ENCODE measurements at regions not wholly inside any gene's neighbourhood (a gene's known extent, or its start where the extent isn't known, plus 50 kb on each side); places are given as distances from the start of the nearest gene placed in this dataset.

GRCh38 chr12:77535734-77536133, 295.0 kb upstream of the NAV3 start:
- Mint-ChIP-seq H3K27ac (no peak overlapping the region), H3K27me3 (ENCODE audit: low read depth) (no peaks in the 10 kb centered on the region), H3K4me3 (no peak overlapping the region), H3K9me3 (peaks cover 0 to 8% of the 10 kb centered on the region in 2 donors), H3K36me3 (ENCODE audit: insufficient read depth in 2 of 2) (no peaks in the 10 kb centered on the region), H3K4me1 (ENCODE audit: low read depth) (no peaks in the 10 kb centered on the region)
- ATAC-seq (replicated peaks in 1 of 2) (no peak), DNase-seq (no peak)

DNA sequence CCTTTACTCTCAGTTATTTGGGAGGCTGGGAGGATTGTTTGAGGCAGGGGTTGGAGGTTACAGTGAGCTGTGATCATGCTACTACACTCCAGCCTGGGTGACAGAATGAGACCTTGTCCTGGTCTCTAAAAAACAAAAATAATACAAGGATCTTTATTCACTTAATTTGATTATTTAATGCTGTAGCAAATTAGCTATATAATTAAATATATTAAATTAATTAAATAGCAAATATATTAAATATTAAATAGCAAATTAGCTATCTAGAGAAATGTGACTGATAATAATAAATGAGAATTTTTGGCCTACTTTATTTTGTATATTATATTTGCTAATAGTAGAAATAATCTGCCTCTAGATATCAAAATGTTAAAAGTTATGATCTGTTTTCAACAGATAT, 298.8 kb upstream of the NAV3 start:
- Mint-ChIP-seq H3K9me3 (peaks cover 3 to 9% of the 10 kb centered on the region in 2 donors), H3K4me3 (no peak overlapping the region), H3K36me3 (ENCODE audit: insufficient read depth in 2 of 2) (no peaks in the 10 kb centered on the region), H3K4me1 (ENCODE audit: low read depth) (no peaks in the 10 kb centered on the region), H3K27ac (no peak overlapping the region), H3K27me3 (ENCODE audit: low read depth) (no peaks in the 10 kb centered on the region)
- no peak for DNase-seq
- ATAC-seq (replicated peaks in 1 of 2), result no peak

GRCh38 chr12:77522247-77522646, 308.4 kb upstream of the NAV3 start:
- Mint-ChIP-seq H3K9me3 (peaks cover 14 to 16% of the 10 kb centered on the region in 2 donors), H3K27me3 (ENCODE audit: low read depth) (no peaks in the 10 kb centered on the region), H3K36me3 (ENCODE audit: insufficient read depth in 2 of 2) (no peaks in the 10 kb centered on the region), H3K4me1 (ENCODE audit: low read depth) (no peaks in the 10 kb centered on the region), H3K4me3 (no peak overlapping the region), H3K27ac (no peak overlapping the region)
- no peak for ATAC-seq (replicated peaks in 1 of 2)
- DNase-seq, result no peak

GRCh38 chr12:77521508-77522115, 309.1 kb upstream of the NAV3 start:
- H3K4me3 Mint-ChIP-seq, result no peak overlapping the region
- no peaks in the 10 kb centered on the region for H3K27me3 Mint-ChIP-seq (ENCODE audit: low read depth)
- no peak for ATAC-seq (replicated peaks in 1 of 2)
- peaks cover 12 to 14% of the 10 kb centered on the region in 2 donors for H3K9me3 Mint-ChIP-seq
- no peak overlapping the region for H3K27ac Mint-ChIP-seq
- no peak for DNase-seq
- H3K36me3 Mint-ChIP-seq (ENCODE audit: insufficient read depth in 2 of 2), result no peaks in the 10 kb centered on the region
- no peaks in the 10 kb centered on the region for H3K4me1 Mint-ChIP-seq (ENCODE audit: low read depth)

DNA sequence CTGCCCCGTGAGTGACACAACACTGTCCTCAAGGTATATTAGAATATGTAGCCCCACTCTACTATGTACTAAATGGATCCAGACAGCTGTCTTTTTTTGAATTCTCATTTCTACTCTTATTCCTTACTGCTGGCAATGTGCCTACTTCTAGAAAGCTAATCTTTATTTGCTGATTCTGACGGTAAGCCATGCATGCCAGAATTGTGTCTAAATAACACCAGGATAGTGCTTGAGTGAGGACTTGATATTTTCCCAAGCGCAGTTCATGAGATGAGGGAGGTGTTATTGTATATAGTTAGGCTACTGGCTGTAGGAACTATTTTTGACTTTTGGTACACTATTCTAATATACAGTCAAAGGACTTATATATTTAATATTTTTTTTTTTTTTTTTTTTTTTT, 316.2 kb upstream of the NAV3 start:
- Mint-ChIP-seq H3K9me3 (peaks cover 2 to 5% of the 10 kb centered on the region in 2 donors), H3K36me3 (ENCODE audit: insufficient read depth in 2 of 2) (no peaks in the 10 kb centered on the region), H3K4me3 (no peak overlapping the region), H3K4me1 (ENCODE audit: low read depth) (no peaks in the 10 kb centered on the region), H3K27me3 (ENCODE audit: low read depth) (no peaks in the 10 kb centered on the region), H3K27ac (no peak overlapping the region)
- no peak for DNase-seq
- no peak for ATAC-seq (replicated peaks in 1 of 2)

DNA sequence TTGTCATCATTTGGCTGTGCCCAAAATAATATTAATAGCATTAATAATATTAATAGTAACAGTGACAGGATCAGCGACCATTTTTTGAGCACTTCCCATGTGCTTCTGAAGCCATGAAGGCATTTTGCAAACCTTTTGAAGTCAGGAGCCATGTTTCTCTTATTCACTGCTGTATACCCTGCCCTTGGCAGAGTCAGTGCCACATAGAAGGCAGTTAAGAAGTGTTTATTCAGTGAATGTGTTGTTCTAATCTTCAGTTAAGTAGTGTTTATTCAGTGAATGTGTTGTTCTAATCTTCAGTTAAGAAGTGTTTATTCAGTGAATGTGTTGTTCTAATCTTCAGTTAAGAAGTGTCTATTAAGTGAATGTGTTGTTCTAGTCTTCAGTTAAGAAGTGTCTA, 319.7 kb upstream of the NAV3 start:
- H3K36me3 Mint-ChIP-seq (ENCODE audit: insufficient read depth in 2 of 2), result no peaks in the 10 kb centered on the region
- H3K27ac Mint-ChIP-seq, result no peak overlapping the region
- peaks cover 2 to 4% of the 10 kb centered on the region in 2 donors for H3K9me3 Mint-ChIP-seq
- no peaks in the 10 kb centered on the region for H3K4me1 Mint-ChIP-seq (ENCODE audit: low read depth)
- no peak for ATAC-seq (replicated peaks in 1 of 2)
- no peaks in the 10 kb centered on the region for H3K27me3 Mint-ChIP-seq (ENCODE audit: low read depth)
- no peak overlapping the region for H3K4me3 Mint-ChIP-seq
- no peak for DNase-seq

GRCh38 chr12:77504466-77504865, 326.2 kb upstream of the NAV3 start:
- H3K36me3 Mint-ChIP-seq (ENCODE audit: insufficient read depth in 2 of 2), result no peaks in the 10 kb centered on the region
- H3K27ac Mint-ChIP-seq, result no peak overlapping the region
- DNase-seq (no peak), ATAC-seq (replicated peaks in 1 of 2) (no peak)
- no peak overlapping the region for H3K4me3 Mint-ChIP-seq
- H3K4me1 Mint-ChIP-seq (ENCODE audit: low read depth), result no peaks in the 10 kb centered on the region
- peaks cover 2 to 3% of the 10 kb centered on the region in 2 donors for H3K9me3 Mint-ChIP-seq
- no peaks in the 10 kb centered on the region for H3K27me3 Mint-ChIP-seq (ENCODE audit: low read depth)

DNA sequence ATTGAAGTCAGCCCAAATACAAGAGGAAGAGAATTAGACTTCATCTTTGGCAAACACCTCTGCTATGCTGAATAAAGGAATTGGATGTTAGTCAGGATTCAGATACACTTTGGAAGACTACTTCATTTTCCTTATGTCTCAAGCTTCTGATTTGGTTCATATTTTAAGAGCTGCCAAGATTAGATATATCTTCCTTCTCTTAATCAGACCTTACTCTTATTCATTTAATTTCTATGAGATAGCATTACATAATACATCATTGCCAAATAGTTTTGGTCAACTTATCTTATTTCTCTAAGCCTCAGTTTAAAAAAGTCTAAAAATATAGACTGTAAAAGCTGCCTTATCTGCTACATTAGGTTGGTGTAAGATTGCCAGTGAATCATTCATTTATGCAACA, 330.6 kb upstream of the NAV3 start:
- ATAC-seq (replicated peaks in 1 of 2), result no peak
- Mint-ChIP-seq H3K9me3 (peaks cover 0 to 1% of the 10 kb centered on the region in 2 donors), H3K27me3 (ENCODE audit: low read depth) (no peaks in the 10 kb centered on the region), H3K4me1 (ENCODE audit: low read depth) (no peaks in the 10 kb centered on the region), H3K4me3 (no peak overlapping the region), H3K27ac (no peak overlapping the region), H3K36me3 (ENCODE audit: insufficient read depth in 2 of 2) (no peaks in the 10 kb centered on the region)
- DNase-seq, result no peak

- H3K27ac Mint-ChIP-seq, result no peak overlapping the region
- H3K27me3 Mint-ChIP-seq (ENCODE audit: low read depth), result no peaks in the 10 kb centered on the region
- H3K36me3 Mint-ChIP-seq (ENCODE audit: insufficient read depth in 2 of 2), result no peaks in the 10 kb centered on the region
- no peaks in the 10 kb centered on the region for H3K4me1 Mint-ChIP-seq (ENCODE audit: low read depth)
- peaks cover 1% of the 10 kb centered on the region in 2 donors for H3K9me3 Mint-ChIP-seq
- H3K4me3 Mint-ChIP-seq, result no peak overlapping the region
- ATAC-seq (replicated peaks in 1 of 2), result no peak
- no peak for DNase-seq
Observed at GRCh38 chr12:77497647-77498046, 333.0 kb upstream of the NAV3 start.

GRCh38 chr12:77496714-77497113, 334.0 kb upstream of the NAV3 start:
- no peaks in the 10 kb centered on the region for H3K4me1 Mint-ChIP-seq (ENCODE audit: low read depth)
- H3K36me3 Mint-ChIP-seq (ENCODE audit: insufficient read depth in 2 of 2), result no peaks in the 10 kb centered on the region
- no peaks in the 10 kb centered on the region for H3K27me3 Mint-ChIP-seq (ENCODE audit: low read depth)
- no peak overlapping the region for H3K27ac Mint-ChIP-seq
- peaks cover 1 to 3% of the 10 kb centered on the region in 2 donors for H3K9me3 Mint-ChIP-seq
- no peak for DNase-seq
- no peak overlapping the region for H3K4me3 Mint-ChIP-seq
- ATAC-seq (replicated peaks in 1 of 2), result no peak

- Mint-ChIP-seq H3K27me3 (ENCODE audit: low read depth) (no peaks in the 10 kb centered on the region), H3K27ac (no peak overlapping the region), H3K9me3 (peaks cover 1 to 3% of the 10 kb centered on the region in 2 donors), H3K4me3 (no peak overlapping the region), H3K36me3 (ENCODE audit: insufficient read depth in 2 of 2) (no peaks in the 10 kb centered on the region), H3K4me1 (ENCODE audit: low read depth) (no peaks in the 10 kb centered on the region)
- no peak for ATAC-seq (replicated peaks in 1 of 2)
- DNase-seq, result no peak
Observed at GRCh38 chr12:77494296-77494695, 336.4 kb upstream of the NAV3 start.

- Mint-ChIP-seq H3K27ac (no peak overlapping the region), H3K4me1 (ENCODE audit: low read depth) (no peaks in the 10 kb centered on the region), H3K36me3 (ENCODE audit: insufficient read depth in 2 of 2) (no peaks in the 10 kb centered on the region), H3K9me3 (peaks cover 1 to 3% of the 10 kb centered on the region in 2 donors), H3K4me3 (no peak overlapping the region), H3K27me3 (ENCODE audit: low read depth) (no peaks in the 10 kb centered on the region)
- ATAC-seq (replicated peaks in 1 of 2) (no peak), DNase-seq (no peak)
Observed at GRCh38 chr12:77493302-77494168, 337.2 kb upstream of the NAV3 start.

DNA sequence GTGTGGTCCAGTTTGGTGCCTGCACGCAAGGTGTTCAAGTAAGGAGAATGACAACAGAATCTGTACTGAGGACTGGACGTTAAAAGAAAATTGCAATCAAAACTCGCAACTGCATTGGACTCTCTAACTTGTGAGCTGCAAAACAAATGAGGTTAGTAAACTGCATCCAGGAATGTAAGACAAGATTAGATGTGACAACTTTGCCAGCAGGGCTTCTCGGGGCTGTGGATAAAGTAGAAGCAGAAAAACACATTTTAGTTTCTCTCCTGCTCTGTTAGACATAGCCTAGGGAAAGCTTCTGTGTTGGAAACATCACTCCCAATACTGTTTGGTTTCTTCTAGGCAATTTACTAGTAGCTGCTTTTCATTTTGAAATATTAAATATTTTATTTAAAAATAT, 338.2 kb upstream of the NAV3 start:
- no peaks in the 10 kb centered on the region for H3K36me3 Mint-ChIP-seq (ENCODE audit: insufficient read depth in 2 of 2)
- ATAC-seq (replicated peaks in 1 of 2) (no peak), DNase-seq (no peak)
- H3K4me1 Mint-ChIP-seq (ENCODE audit: low read depth), result no peaks in the 10 kb centered on the region
- peaks cover 1 to 2% of the 10 kb centered on the region in 2 donors for H3K9me3 Mint-ChIP-seq
- H3K27me3 Mint-ChIP-seq (ENCODE audit: low read depth), result no peaks in the 10 kb centered on the region
- no peak overlapping the region for H3K4me3 Mint-ChIP-seq
- no peak overlapping the region for H3K27ac Mint-ChIP-seq
